ENCODE measurements at regions not wholly inside any gene's neighbourhood (a gene's known extent, or its start where the extent isn't known, plus 50 kb on each side); places are given as distances from the start of the nearest gene placed in this dataset.

- ATAC-seq (replicated peaks) (no peak), DNase-seq (no peak)
- Mint-ChIP-seq H3K4me3 (no peak overlapping the region), H3K9me3 (peaks cover 0 to 2% of the 10 kb centered on the region in 2 donors), H3K36me3 (ENCODE audit: insufficient read depth) (no peaks in the 10 kb centered on the region), H3K27me3 (peaks cover 26 to 32% of the 10 kb centered on the region in 2 donors), H3K27ac (no peak overlapping the region), H3K4me1 (ENCODE audit: low read depth in 2 of 2) (peaks cover 0 to 2% of the 10 kb centered on the region in 2 donors)
These were observed 344.5 kb downstream of the AEBP2 start for GRCh38 chr12:19783547-19784444.

- peaks cover 26 to 42% of the 10 kb centered on the region in 2 donors for H3K27me3 Mint-ChIP-seq
- no peak overlapping the region for H3K27ac Mint-ChIP-seq
- peak overlapping the region; percentile 62 to 65 for H3K4me3 Mint-ChIP-seq
- no peaks in the 10 kb centered on the region for H3K36me3 Mint-ChIP-seq (ENCODE audit: insufficient read depth)
- ATAC-seq (replicated peaks), result peak; percentile 93
- DNase-seq, result peak in 1 of 3 experiments; percentile 4
- H3K9me3 Mint-ChIP-seq, result peaks cover 0 to 2% of the 10 kb centered on the region in 2 donors
- H3K4me1 Mint-ChIP-seq (ENCODE audit: low read depth in 2 of 2), result peaks cover 15 to 30% of the 10 kb centered on the region in 2 donors
These were observed 352.7 kb downstream of the AEBP2 start for GRCh38 chr12:19792028-19792427.

GRCh38 chr12:19794116-19794515 is 354.8 kb downstream of the AEBP2 start:
- H3K4me1 Mint-ChIP-seq (ENCODE audit: low read depth in 2 of 2), result peaks cover 15 to 30% of the 10 kb centered on the region in 2 donors
- no peak for ATAC-seq (replicated peaks)
- H3K27me3 Mint-ChIP-seq, result peaks cover 26 to 35% of the 10 kb centered on the region in 2 donors
- H3K9me3 Mint-ChIP-seq, result no peaks in the 10 kb centered on the region
- no peak for DNase-seq
- no peak overlapping the region for H3K4me3 Mint-ChIP-seq
- H3K27ac Mint-ChIP-seq, result no peak overlapping the region
- no peaks in the 10 kb centered on the region for H3K36me3 Mint-ChIP-seq (ENCODE audit: insufficient read depth)

- ATAC-seq (replicated peaks), result no peak
- Mint-ChIP-seq H3K27me3 (peaks cover 0 to 19% of the 10 kb centered on the region in 2 donors), H3K4me3 (no peak overlapping the region), H3K4me1 (ENCODE audit: low read depth in 2 of 2) (peaks cover 4 to 8% of the 10 kb centered on the region in 2 donors), H3K9me3 (no peaks in the 10 kb centered on the region), H3K27ac (no peak overlapping the region), H3K36me3 (ENCODE audit: insufficient read depth) (no peaks in the 10 kb centered on the region)
- DNase-seq, result no peak
These were observed 359.9 kb downstream of the AEBP2 start for GRCh38 chr12:19799216-19799615.

DNA sequence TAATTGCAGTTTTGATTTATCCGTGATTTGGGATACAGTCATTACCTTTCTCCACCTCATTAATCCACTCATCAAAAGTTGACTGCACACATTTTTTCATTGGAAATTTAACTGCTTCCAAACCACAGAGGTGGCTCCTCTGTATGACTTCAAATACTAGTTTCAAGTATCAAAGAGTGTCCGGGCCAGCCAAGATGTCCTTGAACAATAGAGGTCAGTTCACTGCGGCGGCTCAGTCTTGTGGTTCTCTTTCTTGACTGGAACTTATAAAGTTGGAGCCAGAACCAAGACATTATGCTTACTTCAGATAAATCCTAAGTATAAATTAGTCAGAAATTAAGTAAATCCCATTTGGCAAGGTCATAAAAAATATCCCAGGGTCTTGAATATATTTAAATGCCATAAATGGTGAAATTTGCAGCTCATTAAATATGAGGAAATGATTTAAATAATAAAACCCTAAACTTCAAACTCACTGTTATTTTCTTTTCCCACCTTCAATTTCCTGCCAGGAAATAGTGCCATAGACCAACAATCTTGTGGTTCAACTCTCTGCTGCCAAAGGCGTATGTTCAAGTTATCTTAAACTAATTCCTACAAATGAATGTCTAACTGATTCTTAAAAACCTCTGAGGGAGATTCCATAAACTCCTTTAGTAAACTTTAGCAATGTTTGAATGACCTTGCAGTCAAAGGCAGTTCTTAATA is 360.8 kb downstream of the AEBP2 start:
- DNase-seq (no peak), ATAC-seq (replicated peaks) (no peak)
- Mint-ChIP-seq H3K4me1 (ENCODE audit: low read depth in 2 of 2) (peaks cover 4 to 8% of the 10 kb centered on the region in 2 donors), H3K27ac (no peak overlapping the region), H3K36me3 (ENCODE audit: insufficient read depth) (no peaks in the 10 kb centered on the region), H3K4me3 (no peak overlapping the region), H3K9me3 (no peaks in the 10 kb centered on the region), H3K27me3 (peaks cover 0 to 12% of the 10 kb centered on the region in 2 donors)

- no peak for ATAC-seq (replicated peaks)
- Mint-ChIP-seq H3K4me3 (no peak overlapping the region), H3K9me3 (no peaks in the 10 kb centered on the region), H3K27ac (no peak overlapping the region), H3K36me3 (ENCODE audit: insufficient read depth) (no peaks in the 10 kb centered on the region), H3K27me3 (peaks cover 0 to 12% of the 10 kb centered on the region in 2 donors), H3K4me1 (ENCODE audit: low read depth in 2 of 2) (peaks cover 4 to 8% of the 10 kb centered on the region in 2 donors)
- DNase-seq, result no peak
These were observed 361.6 kb downstream of the AEBP2 start for GRCh38 chr12:19800884-19801283.

GRCh38 chr12:19801941-19802340 is 362.6 kb downstream of the AEBP2 start:
- H3K27me3 Mint-ChIP-seq, result peaks cover 0 to 12% of the 10 kb centered on the region in 2 donors
- ATAC-seq (replicated peaks) (no peak), DNase-seq (no peak)
- no peaks in the 10 kb centered on the region for H3K9me3 Mint-ChIP-seq
- no peak overlapping the region for H3K27ac Mint-ChIP-seq
- peaks cover 4 to 8% of the 10 kb centered on the region in 2 donors for H3K4me1 Mint-ChIP-seq (ENCODE audit: low read depth in 2 of 2)
- no peaks in the 10 kb centered on the region for H3K36me3 Mint-ChIP-seq (ENCODE audit: insufficient read depth)
- H3K4me3 Mint-ChIP-seq, result no peak overlapping the region

GRCh38 chr12:19802915-19803314 is 363.6 kb downstream of the AEBP2 start:
- Mint-ChIP-seq H3K36me3 (ENCODE audit: insufficient read depth) (no peaks in the 10 kb centered on the region), H3K27me3 (peaks cover 0 to 13% of the 10 kb centered on the region in 2 donors), H3K27ac (no peak overlapping the region), H3K9me3 (no peaks in the 10 kb centered on the region), H3K4me3 (no peak overlapping the region), H3K4me1 (ENCODE audit: low read depth in 2 of 2) (peaks cover 4 to 8% of the 10 kb centered on the region in 2 donors)
- ATAC-seq (replicated peaks) (no peak), DNase-seq (no peak)

DNA sequence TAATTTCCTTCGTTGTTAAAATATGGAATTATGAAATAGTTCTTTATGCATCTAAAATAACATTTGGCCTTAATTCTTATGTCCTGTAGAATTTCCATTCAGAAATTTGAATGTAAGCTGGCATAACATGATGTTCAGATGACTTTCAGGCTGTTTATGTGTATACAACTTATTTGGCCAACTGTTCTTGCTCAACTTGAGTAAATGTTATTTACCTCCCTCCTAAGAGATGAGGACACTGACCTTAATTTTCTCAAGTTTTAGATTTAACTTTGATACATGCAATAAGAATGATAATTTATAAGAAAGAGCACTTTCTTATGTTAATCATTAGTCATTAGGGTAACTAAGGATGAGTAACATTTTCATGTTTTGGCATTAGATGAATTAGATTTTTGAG is 365.4 kb downstream of the AEBP2 start:
- Mint-ChIP-seq H3K4me1 (ENCODE audit: low read depth in 2 of 2) (peaks cover 4 to 7% of the 10 kb centered on the region in 2 donors), H3K36me3 (ENCODE audit: insufficient read depth) (no peaks in the 10 kb centered on the region)
- no peak for ATAC-seq (replicated peaks)

GRCh38 chr12:19808371-19808770 is 369.1 kb downstream of the AEBP2 start:
- Mint-ChIP-seq H3K4me1 (ENCODE audit: low read depth in 2 of 2) (no peaks in the 10 kb centered on the region), H3K9me3 (peaks cover 0 to 3% of the 10 kb centered on the region in 2 donors), H3K27me3 (peaks cover 12 to 23% of the 10 kb centered on the region in 2 donors), H3K27ac (no peak overlapping the region), H3K4me3 (no peak overlapping the region), H3K36me3 (ENCODE audit: insufficient read depth) (no peaks in the 10 kb centered on the region)
- DNase-seq (no peak), ATAC-seq (replicated peaks) (no peak)

More for the DNA sequence above, 365.4 kb downstream of the AEBP2 start:
- no peak for DNase-seq
- H3K4me3 Mint-ChIP-seq, result no peak overlapping the region
- H3K27me3 Mint-ChIP-seq, result peaks cover 10 to 13% of the 10 kb centered on the region in 2 donors
- H3K9me3 Mint-ChIP-seq, result peaks cover 0 to 3% of the 10 kb centered on the region in 2 donors
- H3K27ac Mint-ChIP-seq, result no peak overlapping the region

DNA sequence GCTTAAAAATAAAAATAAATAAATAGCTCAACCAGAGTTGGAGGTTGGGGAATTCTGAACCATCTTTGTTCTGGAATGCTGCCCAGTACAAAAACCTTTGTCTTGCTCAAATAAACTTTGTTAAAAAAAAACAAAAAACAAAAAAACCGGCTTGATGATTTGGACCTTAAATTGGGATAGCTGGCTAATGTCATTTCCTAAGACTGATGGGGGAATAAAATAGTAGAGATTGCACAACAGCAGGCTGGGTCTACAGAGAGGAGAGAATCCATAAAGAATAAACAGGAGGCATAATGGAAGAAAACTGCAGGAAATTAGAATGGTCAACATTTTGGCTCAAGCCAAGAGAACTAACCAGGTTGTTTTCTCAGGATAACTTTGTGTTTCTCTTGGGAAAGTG is 370.9 kb downstream of the AEBP2 start:
- DNase-seq (no peak), ATAC-seq (replicated peaks) (no peak)
- H3K27ac Mint-ChIP-seq, result no peak overlapping the region
- H3K9me3 Mint-ChIP-seq, result peaks cover 0 to 3% of the 10 kb centered on the region in 2 donors
- H3K4me3 Mint-ChIP-seq, result no peak overlapping the region
- H3K36me3 Mint-ChIP-seq (ENCODE audit: insufficient read depth), result no peaks in the 10 kb centered on the region
- H3K27me3 Mint-ChIP-seq, result peaks cover 12 to 23% of the 10 kb centered on the region in 2 donors
- no peaks in the 10 kb centered on the region for H3K4me1 Mint-ChIP-seq (ENCODE audit: low read depth in 2 of 2)

GRCh38 chr12:19811922-19812321 is 372.6 kb downstream of the AEBP2 start:
- Mint-ChIP-seq H3K27me3 (peaks cover 12 to 23% of the 10 kb centered on the region in 2 donors), H3K36me3 (ENCODE audit: insufficient read depth) (no peaks in the 10 kb centered on the region), H3K4me3 (no peak overlapping the region), H3K9me3 (peaks cover 3 to 6% of the 10 kb centered on the region in 2 donors), H3K27ac (no peak overlapping the region), H3K4me1 (ENCODE audit: low read depth in 2 of 2) (no peaks in the 10 kb centered on the region)
- ATAC-seq (replicated peaks) (no peak), DNase-seq (no peak)

DNA sequence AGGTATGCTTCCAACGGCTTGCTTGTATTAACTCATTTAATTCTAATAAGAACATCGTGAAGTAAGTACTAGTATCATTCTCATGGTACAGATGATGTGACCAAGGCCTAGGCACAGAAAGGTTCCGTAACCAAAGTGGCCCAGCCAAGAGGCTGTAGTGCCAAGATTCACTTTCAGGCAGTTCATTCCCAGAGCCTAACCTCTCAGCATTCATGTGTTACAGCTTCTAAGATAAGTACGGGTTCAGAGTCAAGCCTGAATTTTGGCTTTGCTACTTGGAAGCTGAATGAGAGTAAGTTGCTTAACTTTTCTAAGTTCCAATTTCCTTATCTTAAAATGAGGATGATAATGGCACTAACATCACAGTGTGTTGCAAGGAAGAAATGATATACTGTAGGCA is 379.9 kb downstream of the AEBP2 start:
- H3K4me1 Mint-ChIP-seq (ENCODE audit: low read depth in 2 of 2), result no peaks in the 10 kb centered on the region
- no peak overlapping the region for H3K27ac Mint-ChIP-seq
- no peaks in the 10 kb centered on the region for H3K36me3 Mint-ChIP-seq (ENCODE audit: insufficient read depth)
- peaks cover 1 to 11% of the 10 kb centered on the region in 2 donors for H3K27me3 Mint-ChIP-seq
- no peak overlapping the region for H3K4me3 Mint-ChIP-seq
- ATAC-seq (replicated peaks), result no peak
- no peak for DNase-seq
- peaks cover 0 to 6% of the 10 kb centered on the region in 2 donors for H3K9me3 Mint-ChIP-seq
